GM12873 (cell line): ENCODE measurements at regions not wholly inside any gene's neighbourhood (a gene's known extent, or its start where the extent isn't known, plus 50 kb on each side); places are given as distances from the start of the nearest gene placed in this dataset.

Experiments
- CTCF ChIP-seq: IDR thresholded peaks from 2 replicates; pipeline ENCODE4 v1.5.1; 2012; ENCODE audit warnings: low read depth, mild to moderate bottlenecking, moderate library complexity, low read length, control low read depth; ENCODE audit not compliant: insufficient read depth; ENCODE audit errors: missing control alignments

- no peak for TF ChIP-seq CTCF
Observed at GRCh38 chr12:85531341-85531740, 251.3 kb downstream of the ALX1 start.

GRCh38 chr12:85549640-85550039 is 269.6 kb downstream of the ALX1 start:
- TF ChIP-seq CTCF: no peak

GRCh38 chr12:85550924-85551323 is 270.9 kb downstream of the ALX1 start:
- no peak for TF ChIP-seq CTCF

- TF ChIP-seq CTCF: no peak
Observed at GRCh38 chr12:85552461-85552860, 272.4 kb downstream of the ALX1 start.

GRCh38 chr12:85557850-85558249 is 277.8 kb downstream of the ALX1 start:
- no peak for TF ChIP-seq CTCF

GRCh38 chr12:85558684-85559083 is 277.5 kb downstream of the RASSF9 start:
- TF ChIP-seq CTCF: no peak

GRCh38 chr12:85559127-85559526 is 277.1 kb downstream of the RASSF9 start:
- no peak for TF ChIP-seq CTCF
